Left renal cortex interstitium (tissue), 4 donors: ENCODE measurements at regions not wholly inside any gene's neighbourhood (a gene's known extent, or its start where the extent isn't known, plus 50 kb on each side); places are given as distances from the start of the nearest gene placed in this dataset.

Source experiments
- DNase-seq, 4 donors: peaks; one replicate each; pipeline ENCODE4 v3.0.0-alpha.2; 2013; ENCODE audit warnings: low read depth in 4 of 4, low spot score in 2 of 4, missing footprints in 1 of 4

DNA sequence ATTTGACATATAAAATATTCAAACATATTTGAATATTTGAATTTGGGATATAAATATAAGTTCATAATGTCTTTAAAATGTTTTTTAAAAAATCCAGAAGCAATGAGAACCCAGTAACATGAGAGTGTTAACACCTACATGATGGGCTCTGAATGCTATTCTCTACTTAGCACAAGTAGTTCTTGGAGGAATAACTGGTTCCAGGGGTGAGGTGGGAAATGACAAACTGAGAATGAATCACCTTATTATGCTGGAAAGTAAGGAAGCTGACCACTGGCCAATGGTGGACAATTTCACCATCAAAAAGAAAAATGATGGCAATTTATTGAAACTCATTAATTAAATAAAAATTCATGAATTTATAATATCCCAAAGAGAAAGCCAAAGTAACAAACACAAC lies 79.6 kb upstream of the NABP1 start:
- DNase-seq = no peak

DNA sequence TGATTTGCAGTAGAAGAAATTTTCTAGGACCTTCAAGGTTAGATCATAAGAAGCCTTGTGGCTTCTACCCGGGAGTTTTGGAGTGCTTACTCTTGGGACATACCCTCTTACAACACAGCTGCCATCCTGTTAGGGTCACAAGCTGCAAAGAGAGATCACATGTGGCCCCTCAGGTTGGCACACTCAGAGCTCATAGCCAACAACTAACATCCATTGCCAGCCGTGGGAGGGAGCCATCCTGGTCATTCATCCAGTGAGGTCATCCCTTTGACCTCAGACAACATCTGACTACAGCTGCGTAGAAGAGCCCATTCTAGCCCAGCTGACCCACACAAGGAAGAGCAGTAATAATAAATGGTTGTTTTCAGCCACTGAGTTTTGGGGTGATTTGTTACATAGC lies 76.9 kb upstream of the NABP1 start:
- DNase-seq = no peak

DNA sequence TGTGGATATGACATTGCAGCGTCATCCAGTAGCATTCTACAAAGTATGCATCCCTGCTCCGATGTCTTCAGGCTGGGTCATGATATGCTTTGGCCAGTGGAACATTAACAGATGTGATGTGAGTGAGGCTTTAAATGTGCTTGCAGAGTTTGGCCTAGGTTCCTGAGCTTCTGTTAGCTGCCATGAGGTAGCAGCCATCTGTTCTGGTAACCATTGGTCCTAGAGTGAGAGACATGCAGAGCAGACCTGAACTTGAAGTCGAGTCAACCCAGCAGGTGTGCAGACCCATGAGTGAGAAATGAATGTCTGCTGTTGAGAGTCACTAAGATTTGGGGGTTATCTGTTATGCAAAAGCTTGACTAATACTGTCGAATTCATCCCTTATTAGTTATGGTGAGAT lies 73.8 kb upstream of the NABP1 start:
- DNase-seq = no peak

DNA sequence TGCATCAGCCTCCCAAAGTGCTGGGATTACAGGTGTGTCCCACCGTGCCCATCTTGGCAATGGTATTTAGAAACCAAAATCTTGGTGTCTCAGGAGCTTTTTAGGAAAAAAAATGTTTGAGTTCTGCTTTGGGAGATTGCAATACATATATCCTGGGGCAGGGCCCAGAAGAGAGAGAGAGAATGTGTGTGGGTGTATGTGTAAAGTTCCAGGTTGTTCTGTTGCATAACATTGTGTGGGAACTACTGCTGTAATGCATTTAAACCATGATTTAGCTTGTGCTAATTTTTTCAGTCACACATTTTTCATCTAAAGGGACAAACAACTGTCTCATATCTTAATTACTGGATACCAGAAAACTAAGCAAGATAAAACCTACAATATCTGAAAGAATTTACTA lies 70.8 kb upstream of the NABP1 start:
- DNase-seq = no peak

GRCh38 chr2:191610756-191611155 lies 67.2 kb upstream of the NABP1 start:
- no peak for DNase-seq

DNA sequence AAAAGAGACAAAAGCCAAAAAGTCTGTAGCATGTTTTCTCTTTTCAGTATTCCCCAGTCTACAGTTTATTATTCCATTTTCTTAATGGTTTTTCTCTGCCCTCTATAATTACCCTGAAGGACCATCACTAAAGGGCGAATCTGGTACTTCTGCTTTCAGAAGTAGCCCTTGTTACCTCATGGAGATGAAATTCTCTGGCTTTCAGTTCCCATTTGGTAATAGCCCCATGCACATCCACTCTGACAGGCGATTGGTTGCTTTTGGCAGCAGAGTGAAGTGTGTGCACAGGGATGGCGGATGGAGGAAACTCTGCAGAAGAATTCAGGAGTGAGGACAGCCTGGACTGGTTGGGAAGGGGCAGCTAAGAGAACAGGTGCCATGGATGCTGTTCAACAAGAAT lies 66.3 kb upstream of the NABP1 start:
- DNase-seq = no peak

- DNase-seq = no peak
These were observed 65.4 kb upstream of the NABP1 start for GRCh38 chr2:191612496-191612895.

DNA sequence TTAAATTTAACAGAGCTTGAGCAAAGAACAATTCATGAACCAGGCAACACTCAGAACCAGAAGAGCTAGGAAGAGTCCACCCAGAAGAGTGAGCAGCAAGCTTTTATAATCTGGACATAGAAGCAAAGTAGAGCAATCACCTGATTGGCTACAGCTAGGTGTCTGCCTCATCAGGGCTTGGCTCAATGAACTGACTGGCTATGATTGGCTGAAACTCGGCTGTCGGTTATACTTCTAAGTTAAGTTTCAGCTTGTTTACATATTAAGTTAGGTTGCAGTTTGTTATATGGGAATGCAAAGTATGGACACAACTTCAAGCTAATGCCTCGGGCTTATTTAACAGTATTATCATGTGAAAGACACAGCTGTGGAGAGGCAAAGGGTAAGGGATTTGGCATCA lies 63.2 kb upstream of the NABP1 start:
- DNase-seq = no peak

DNA sequence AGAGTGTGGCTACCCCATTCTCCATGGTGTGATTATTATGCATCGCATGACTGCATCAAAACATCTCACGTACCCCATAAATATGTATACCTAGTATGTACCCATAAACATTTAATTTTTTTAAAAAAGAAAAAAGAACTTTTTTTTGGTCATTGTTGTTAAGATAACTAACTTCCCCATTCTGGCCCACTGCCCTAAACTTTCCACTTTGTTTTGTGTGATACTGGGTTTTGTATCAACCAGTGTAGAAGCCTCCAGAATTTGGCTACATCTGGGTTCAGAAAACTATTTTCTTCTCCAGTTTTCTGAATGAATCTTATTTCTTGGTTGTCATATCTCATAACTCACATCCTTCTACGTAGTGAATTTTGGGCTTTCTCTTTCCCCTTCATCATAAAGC lies 62.3 kb upstream of the NABP1 start:
- DNase-seq = no peak

DNA sequence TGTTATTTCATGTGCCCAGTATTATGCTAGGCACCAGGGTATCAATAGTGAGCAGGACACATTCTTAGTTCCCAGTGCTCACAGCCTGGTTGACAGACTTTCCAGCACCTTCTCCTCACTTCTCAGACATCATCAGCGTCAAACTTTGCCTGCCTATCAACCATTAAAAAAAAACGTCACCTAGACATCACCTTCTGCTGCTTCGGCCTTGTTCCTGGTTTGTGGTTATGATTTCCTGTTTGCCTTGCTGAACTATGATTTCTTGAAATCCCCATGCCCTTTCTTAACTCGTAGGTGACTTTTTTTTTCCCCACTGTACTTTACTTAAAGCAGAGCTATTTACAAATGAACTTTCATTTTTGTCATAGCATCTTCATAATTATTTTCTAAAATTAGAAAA lies 60.4 kb upstream of the NABP1 start:
- DNase-seq = no peak

GRCh38 chr2:191618046-191618780 lies 59.7 kb upstream of the NABP1 start:
- no peak for DNase-seq

GRCh38 chr2:191618786-191619185 lies 59.1 kb upstream of the NABP1 start:
- DNase-seq = no peak

DNA sequence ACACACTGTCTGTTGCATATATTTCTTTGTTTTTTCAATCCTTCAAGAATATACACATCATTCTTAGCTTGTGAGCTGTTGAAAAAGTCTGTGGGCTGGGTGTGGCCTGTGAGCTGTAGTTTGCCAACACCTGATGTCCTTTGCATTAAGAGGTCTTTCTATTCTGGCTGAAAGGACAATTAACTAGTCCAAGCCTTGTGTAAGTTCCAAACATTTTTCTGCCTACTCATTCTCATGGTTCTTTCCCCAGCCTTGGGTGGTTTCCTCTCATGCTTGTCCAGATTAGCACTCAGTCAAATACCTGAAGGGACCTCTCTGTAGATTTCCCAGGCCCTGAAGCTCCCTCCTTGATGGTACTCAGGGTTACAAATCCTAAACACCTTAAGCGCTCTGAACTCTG lies 57.8 kb upstream of the NABP1 start:
- no peak for DNase-seq

DNA sequence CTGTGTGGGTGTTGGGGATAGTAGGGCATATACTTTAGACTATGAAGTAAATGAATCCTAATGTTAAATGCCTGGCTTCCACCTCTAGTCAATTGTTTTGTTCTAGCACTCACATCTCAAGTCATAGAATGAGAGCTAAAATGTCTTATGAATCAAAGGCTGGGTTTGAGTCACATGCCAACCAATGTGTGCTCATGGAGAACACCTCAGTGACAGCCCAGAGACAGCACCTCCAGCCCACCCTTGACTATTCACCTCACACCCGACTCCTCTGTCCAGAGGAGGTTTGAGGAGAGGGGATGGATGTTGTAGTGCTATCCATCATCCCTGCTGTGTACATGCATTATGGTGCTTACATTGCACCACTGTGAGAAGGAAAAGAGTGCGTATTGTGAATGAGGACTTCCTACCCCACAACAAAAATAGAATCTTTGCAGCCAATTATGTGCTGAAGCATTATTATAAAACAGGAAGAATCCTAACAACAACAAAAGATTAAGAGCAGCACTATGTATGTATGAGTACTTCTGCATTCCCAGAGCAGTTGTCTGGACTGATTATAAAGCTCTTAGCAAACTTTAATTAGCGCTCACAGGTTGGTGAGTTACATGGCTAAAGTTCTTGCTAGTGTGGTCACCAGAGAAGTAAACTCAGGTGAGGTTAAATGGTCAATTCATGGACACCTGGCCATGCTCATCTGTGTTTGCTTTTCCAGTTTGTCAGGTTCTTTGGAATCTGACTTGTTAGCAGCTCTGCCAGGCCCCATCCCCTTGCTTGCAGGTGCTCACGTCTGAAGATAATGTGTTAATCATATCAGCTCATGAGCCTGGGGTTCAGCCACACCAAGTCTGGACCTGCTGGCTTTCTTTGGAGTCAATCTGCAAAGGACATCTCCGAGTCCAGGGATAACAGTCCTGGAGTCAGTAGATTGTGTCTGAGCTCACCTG lies 55.3 kb upstream of the NABP1 start:
- no peak for DNase-seq

DNA sequence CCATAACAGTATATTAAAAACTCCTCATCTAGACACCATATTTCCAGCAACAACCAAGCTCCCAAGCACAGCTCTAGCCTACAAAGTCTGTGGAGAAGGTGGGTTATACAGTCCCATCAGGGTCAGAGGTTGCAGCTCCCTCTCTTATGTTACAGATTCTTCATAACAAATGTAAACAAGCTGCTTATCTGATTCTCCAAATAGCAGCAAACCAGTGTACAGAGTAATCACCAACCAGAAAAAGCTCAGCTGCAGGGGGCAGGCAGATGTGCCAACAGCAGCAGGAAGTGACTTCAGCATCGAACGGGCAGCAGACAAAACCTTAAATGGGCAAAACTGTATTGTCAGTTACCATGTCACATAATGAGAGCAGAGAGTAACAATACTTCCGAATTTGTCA lies 52.9 kb upstream of the NABP1 start:
- no peak for DNase-seq

GRCh38 chr2:191625446-191625845 lies 52.5 kb upstream of the NABP1 start:
- DNase-seq = no peak

DNA sequence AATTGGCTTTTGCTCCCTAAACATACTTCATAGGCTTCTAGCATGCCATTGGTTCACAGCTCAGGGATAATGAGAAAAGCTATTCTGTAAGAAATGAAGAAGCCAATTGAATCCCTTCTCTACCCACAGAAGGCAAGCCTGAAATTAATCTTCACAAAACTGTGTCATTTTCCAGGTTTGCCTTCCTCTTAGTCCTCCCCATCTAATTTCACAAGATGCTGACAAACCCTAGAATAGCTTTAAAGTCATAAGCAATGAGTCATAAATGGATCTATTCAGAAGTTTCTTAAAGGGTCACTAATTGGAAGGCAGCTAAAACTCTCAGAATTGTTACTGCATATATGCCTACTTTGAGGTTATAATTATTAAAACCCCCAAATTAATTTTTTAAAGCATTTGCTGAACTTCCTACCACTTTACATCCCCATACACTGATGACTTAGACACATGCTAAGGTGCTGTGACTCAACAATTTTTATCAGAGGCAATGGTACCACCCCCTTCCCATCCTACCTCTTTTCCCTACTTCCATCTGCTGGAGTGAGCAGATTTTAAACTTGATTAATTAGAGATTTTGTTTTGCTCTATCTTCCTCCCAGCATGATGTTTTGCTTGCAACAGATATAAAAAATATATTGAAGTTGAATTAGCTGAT lies 51.3 kb upstream of the NABP1 start:
- no peak for DNase-seq

GRCh38 chr2:191627518-191627917 lies 50.4 kb upstream of the NABP1 start:
- no peak for DNase-seq
